Kidney (tissue), 13 donors: ENCODE measurements at regions not wholly inside any gene's neighbourhood (a gene's known extent, or its start where the extent isn't known, plus 50 kb on each side); places are given as distances from the start of the nearest gene placed in this dataset.

Source experiments
- DNase-seq, 5 donors: peaks; one replicate each; pipeline ENCODE4 v3.0.0-alpha.2; 2013 to 2020
- FAIRE-seq: peaks from 2 replicates; lab custom pipeline; 2012; peaks lifted over from hg19 to GRCh38; lab: Jason Lieb, UNC
- H3K27ac ChIP-seq, 2 donors: one replicate each; pipeline ENCODE4 v1.7.0; 2013; ENCODE audit warnings: low read depth in 2 of 2, low read length in 2 of 2, inconsistent platforms in 1 of 2
- H3K27me3 ChIP-seq: one replicate; pipeline ENCODE4 v1.7.1; 2013; ENCODE audit warnings: low read length, inconsistent platforms; ENCODE audit not compliant: control insufficient read depth, insufficient read depth
- H3K36me3 ChIP-seq, 3 donors: one replicate each; pipeline versions ENCODE4 v1.7.0 to v1.7.1; 2013; ENCODE audit warnings: low read length in 3 of 3, control low read depth in 1 of 3, inconsistent platforms in 1 of 3; ENCODE audit not compliant: insufficient read depth in 3 of 3, control insufficient read depth in 2 of 3
- H3K4me1 ChIP-seq, 3 donors: one replicate each; pipeline versions ENCODE4 v1.7.0 to v1.7.1; 2013; ENCODE audit warnings: low read length in 3 of 3, inconsistent platforms in 1 of 3, low read depth in 1 of 3; ENCODE audit not compliant: control insufficient read depth in 2 of 3, insufficient read depth in 2 of 3
- H3K4me3 ChIP-seq, 3 donors: one replicate each; pipeline versions ENCODE4 v1.7.0 to v1.8.1; 2013; ENCODE audit warnings: low read length in 3 of 3, control low read depth in 1 of 3, inconsistent platforms in 1 of 3
- H3K9ac ChIP-seq, 3 donors: one replicate each; pipeline versions ENCODE4 v1.7.0 to v1.7.1; 2013; ENCODE audit warnings: low read length in 3 of 3, control low read depth in 1 of 3, inconsistent platforms in 1 of 3
- H3K9me3 ChIP-seq, 3 donors: one replicate each; pipeline versions ENCODE4 v1.7.0 to v1.7.1; 2013; ENCODE audit warnings: low read length in 3 of 3, control low read depth in 1 of 3, inconsistent platforms in 1 of 3; ENCODE audit not compliant: control insufficient read depth in 2 of 3, insufficient read depth in 1 of 3
- intact Hi-C: fragments of 100-400 bp; cut with DNase I; formaldehyde crosslinking; loops from one replicate; pipeline ENCODE4 v1.11.1; 2022
- TF ChIP-seq, protein P1 (sequence below): IDR thresholded peaks from 3 replicates; pipeline ENCODE4 v1.5.1; 2012; ENCODE audit warnings: mild to moderate bottlenecking, moderate library complexity, borderline replicate concordance; ENCODE audit not compliant: insufficient read depth; ENCODE audit errors: extremely low read depth
- donor health status: control.
- donor health status: control.
- donor health status: control.
- donor health status: control.
- donor health status: control.
- donor health status: DM: yes; HTN: yes; CAD: no.
- donor health status: Normal renal cell carcinoma (clear cell type).

GRCh38 chr2:186032930-186033329 lies 294.3 kb downstream of the FSIP2 start:
- intact Hi-C loops = no loop called here
- TF ChIP-seq, protein P1, sequence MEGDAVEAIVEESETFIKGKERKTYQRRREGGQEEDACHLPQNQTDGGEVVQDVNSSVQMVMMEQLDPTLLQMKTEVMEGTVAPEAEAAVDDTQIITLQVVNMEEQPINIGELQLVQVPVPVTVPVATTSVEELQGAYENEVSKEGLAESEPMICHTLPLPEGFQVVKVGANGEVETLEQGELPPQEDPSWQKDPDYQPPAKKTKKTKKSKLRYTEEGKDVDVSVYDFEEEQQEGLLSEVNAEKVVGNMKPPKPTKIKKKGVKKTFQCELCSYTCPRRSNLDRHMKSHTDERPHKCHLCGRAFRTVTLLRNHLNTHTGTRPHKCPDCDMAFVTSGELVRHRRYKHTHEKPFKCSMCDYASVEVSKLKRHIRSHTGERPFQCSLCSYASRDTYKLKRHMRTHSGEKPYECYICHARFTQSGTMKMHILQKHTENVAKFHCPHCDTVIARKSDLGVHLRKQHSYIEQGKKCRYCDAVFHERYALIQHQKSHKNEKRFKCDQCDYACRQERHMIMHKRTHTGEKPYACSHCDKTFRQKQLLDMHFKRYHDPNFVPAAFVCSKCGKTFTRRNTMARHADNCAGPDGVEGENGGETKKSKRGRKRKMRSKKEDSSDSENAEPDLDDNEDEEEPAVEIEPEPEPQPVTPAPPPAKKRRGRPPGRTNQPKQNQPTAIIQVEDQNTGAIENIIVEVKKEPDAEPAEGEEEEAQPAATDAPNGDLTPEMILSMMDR = no peak
- no peak for FAIRE-seq
- H3K4me1 ChIP-seq = no peaks in the 10 kb centered on the region
- H3K27ac ChIP-seq = no peak overlapping the region
- DNase-seq = no peak
- no peaks in the 10 kb centered on the region for H3K27me3 ChIP-seq
- no peak overlapping the region for H3K9ac ChIP-seq
- no peaks in the 10 kb centered on the region for H3K36me3 ChIP-seq
- no peaks in the 10 kb centered on the region for H3K9me3 ChIP-seq
- H3K4me3 ChIP-seq = no peak overlapping the region

DNA sequence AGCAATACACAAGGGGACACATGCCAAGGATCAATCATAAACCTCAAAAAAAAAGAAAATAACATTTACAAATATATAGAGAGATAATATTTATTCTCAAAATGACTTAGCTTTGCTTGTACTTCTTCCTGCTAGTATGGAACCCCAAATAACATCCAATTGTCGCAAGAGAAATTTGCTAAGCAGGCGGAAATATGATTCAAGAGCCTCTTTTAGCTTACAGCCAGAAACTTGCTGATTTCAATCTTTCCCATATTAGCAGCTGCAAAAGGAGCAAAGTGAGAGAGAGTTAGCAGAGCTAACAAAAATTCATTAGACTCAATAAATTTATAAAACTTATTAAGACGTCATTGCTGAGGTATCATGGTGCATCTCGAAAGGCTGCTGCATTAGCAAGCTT lies 294.9 kb downstream of the FSIP2 start:
- H3K4me1 ChIP-seq = no peaks in the 10 kb centered on the region
- H3K9ac ChIP-seq = no peak overlapping the region
- intact Hi-C loops = no loop called here
- H3K36me3 ChIP-seq = no peaks in the 10 kb centered on the region
- H3K9me3 ChIP-seq = no peaks in the 10 kb centered on the region
- DNase-seq (no peak), FAIRE-seq (no peak)
- no peaks in the 10 kb centered on the region for H3K27me3 ChIP-seq
- H3K4me3 ChIP-seq = no peak overlapping the region
- TF ChIP-seq, protein P1 = no peak
- H3K27ac ChIP-seq = no peak overlapping the region

- intact Hi-C loops = no loop called here
- FAIRE-seq (no peak), DNase-seq (no peak)
- TF ChIP-seq, protein P1 = no peak
- Histone ChIP-seq H3K27ac (no peak overlapping the region), H3K27me3 (no peaks in the 10 kb centered on the region), H3K4me1 (no peaks in the 10 kb centered on the region), H3K4me3 (no peak overlapping the region), H3K9me3 (no peaks in the 10 kb centered on the region), H3K9ac (no peak overlapping the region), H3K36me3 (no peaks in the 10 kb centered on the region)
These were observed 298.4 kb downstream of the FSIP2 start for GRCh38 chr2:186036862-186037449.
